Naive thymus-derived CD4-positive, alpha-beta T cell (primary cell): ENCODE measurements at regions not wholly inside any gene's neighbourhood (a gene's known extent, or its start where the extent isn't known, plus 50 kb on each side); places are given as distances from the start of the nearest gene placed in this dataset.
"Not testable (repeated sequence)": the region's sequence is repeated elsewhere in the genome, so short reads cannot be mapped to it uniquely, and the experiment has no call there.

ENCODE experiments used
- ATAC-seq: fragments of 150-1000 bp; cut with Tn5 transposase; 2 replicates; pipeline ENCODE4 v1.10.0; 2021; ENCODE audit warnings: mild to moderate bottlenecking, moderate library complexity
- CTCF ChIA-PET: fragments of 350-600 bp; sonication (Branson Sonifier 250); formaldehyde crosslinking; loops from one replicate; lab custom pipeline; 2021; ENCODE audit warnings: antibody characterized with exemption; lab: Charles Lee
- POLR2A ChIA-PET: fragments of 350-600 bp; sonication (Branson Sonifier 250); formaldehyde crosslinking; loops from one replicate; lab custom pipeline; 2021; ENCODE audit warnings: antibody characterized with exemption, inconsistent platforms; lab: Charles Lee
- DNase-seq, 9 donors: peaks; one replicate each; pipeline versions ENCODE4 v3.0.0 to v3.0.0-alpha.2; 2020 to 2022; ENCODE audit warnings: mixed read lengths in 1 of 9
- H3K27ac ChIP-seq: one replicate; pipeline ENCODE4 v1.7.0; 2013; ENCODE audit warnings: mild to moderate bottlenecking, low read depth, low read length, moderate library complexity
- H3K27me3 ChIP-seq, 2 donors: one replicate each; pipeline ENCODE4 v1.7.0; 2013; ENCODE audit warnings: low read length in 2 of 2, mild to moderate bottlenecking in 2 of 2, moderate library complexity in 2 of 2; ENCODE audit not compliant: control insufficient read depth in 2 of 2, insufficient read depth in 2 of 2
- H3K36me3 ChIP-seq, 3 experiments: 1 replicate in 2 of 3; 2 replicates in 1 of 3; pipeline ENCODE4 v1.7.0; 2013; ENCODE audit warnings: low read length in 3 of 3, mild to moderate bottlenecking in 3 of 3, moderate library complexity in 1 of 3; ENCODE audit not compliant: insufficient read depth in 3 of 3, control insufficient read depth in 2 of 3
- H3K4me1 ChIP-seq, 2 donors: one replicate each; pipeline ENCODE4 v1.7.0; 2013; ENCODE audit warnings: low read length in 2 of 2, mild to moderate bottlenecking in 2 of 2, moderate library complexity in 1 of 2; ENCODE audit not compliant: control insufficient read depth in 2 of 2, insufficient read depth in 2 of 2
- H3K4me3 ChIP-seq: 2 replicates; pipeline ENCODE4 v1.7.0; 2013; ENCODE audit warnings: mild to moderate bottlenecking, low read length
- H3K9me3 ChIP-seq, 3 experiments: 1 replicate in 2 of 3; 2 replicates in 1 of 3; pipeline ENCODE4 v1.7.0; 2013; ENCODE audit warnings: low read length in 3 of 3; ENCODE audit not compliant: control insufficient read depth in 2 of 3
- H3K27ac Mint-ChIP-seq, 9 donors: one replicate each; pipeline ENCODE4 v1.8.0; 2020 to 2022; ENCODE audit warnings: mixed read lengths in 9 of 9, mild to moderate bottlenecking in 8 of 9, moderate library complexity in 5 of 9, inconsistent platforms in 2 of 9
- H3K27me3 Mint-ChIP-seq, 5 donors: one replicate each; pipeline ENCODE4 v1.8.0; 2021 to 2022; ENCODE audit warnings: mixed read lengths in 5 of 5, mild to moderate bottlenecking in 1 of 5
- H3K36me3 Mint-ChIP-seq, 5 donors: one replicate each; pipeline ENCODE4 v1.8.0; 2020 to 2022; ENCODE audit warnings: mixed read lengths in 5 of 5, mild to moderate bottlenecking in 3 of 5, inconsistent platforms in 1 of 5
- H3K4me1 Mint-ChIP-seq, 7 donors: one replicate each; pipeline ENCODE4 v1.8.0; 2020 to 2022; ENCODE audit warnings: mixed read lengths in 7 of 7, mild to moderate bottlenecking in 3 of 7, inconsistent platforms in 1 of 7
- H3K4me3 Mint-ChIP-seq, 10 donors: one replicate each; pipeline ENCODE4 v1.8.0; 2020 to 2022; ENCODE audit warnings: mild to moderate bottlenecking in 10 of 10, mixed read lengths in 10 of 10, moderate library complexity in 6 of 10, inconsistent platforms in 2 of 10
- H3K9me3 Mint-ChIP-seq, 11 donors: one replicate each; pipeline ENCODE4 v1.8.0; 2020 to 2022; ENCODE audit warnings: mixed read lengths in 11 of 11, mild to moderate bottlenecking in 4 of 11, inconsistent platforms in 1 of 11, moderate library complexity in 1 of 11
- intact Hi-C, 2 donors: fragments of 100-400 bp; cut with micrococcal nuclease; formaldehyde crosslinking; loops; one replicate each; pipeline ENCODE4 v1.15.1; 2023

- Mint-ChIP-seq H3K36me3 (no peaks in the 10 kb centered on the region), H3K9me3 (peaks cover 0 to 1% (median 0%) of the 10 kb centered on the region in 11 donors), H3K4me3 (no peak overlapping the region), H3K27ac (no peak overlapping the region), H3K4me1 (peaks cover 0 to 6% (median 0%) of the 10 kb centered on the region in 7 donors), H3K27me3 (peaks cover 9 to 29% (median 22%) of the 10 kb centered on the region in 5 donors)
- ATAC-seq = no peak
- POLR2A ChIA-PET = no interaction called here
- Histone ChIP-seq H3K27me3 (no peaks in the 10 kb centered on the region), H3K4me3 (no peak overlapping the region), H3K27ac (no peak overlapping the region), H3K4me1 (no peaks in the 10 kb centered on the region), H3K36me3 (no peaks in the 10 kb centered on the region), H3K9me3 (no peaks in the 10 kb centered on the region)
- DNase-seq = no peak
- intact Hi-C loops = no loop called here
- CTCF ChIA-PET = no interaction called here
These were observed 54.9 kb upstream of the UNC93A start for GRCh38 chr6:167236239-167236571.

- peaks cover 8 to 24% (median 20%) of the 10 kb centered on the region in 5 donors for H3K27me3 Mint-ChIP-seq
- POLR2A ChIA-PET = no interaction called here
- H3K27ac Mint-ChIP-seq = no peak overlapping the region
These were observed 53.5 kb upstream of the UNC93A start for GRCh38 chr6:167237438-167238145.

GRCh38 chr6:167238146-167238693 lies 52.9 kb upstream of the UNC93A start:
- Mint-ChIP-seq H3K4me3 (no peak overlapping the region), H3K27me3 (peaks cover 5 to 19% (median 15%) of the 10 kb centered on the region in 5 donors), H3K36me3 (no peaks in the 10 kb centered on the region), H3K9me3 (peaks cover 0 to 1% (median 0%) of the 10 kb centered on the region in 11 donors), H3K27ac (no peak overlapping the region), H3K4me1 (peaks cover 0 to 6% (median 0%) of the 10 kb centered on the region in 7 donors)
- no peaks in the 10 kb centered on the region for H3K36me3 ChIP-seq
- no peaks in the 10 kb centered on the region for H3K4me1 ChIP-seq
- H3K4me3 ChIP-seq = no peak overlapping the region
- ATAC-seq (no peak), DNase-seq (no peak)
- intact Hi-C loops = no loop called here
- H3K27me3 ChIP-seq = no peaks in the 10 kb centered on the region
- H3K9me3 ChIP-seq = no peaks in the 10 kb centered on the region
- ChIA-PET POLR2A (no interaction called here), CTCF (no interaction called here)
- no peak overlapping the region for H3K27ac ChIP-seq

More at GRCh38 chr6:167237438-167238145, 53.5 kb upstream of the UNC93A start:
- H3K4me1 Mint-ChIP-seq = peaks cover 0 to 6% (median 0%) of the 10 kb centered on the region in 7 donors
- H3K4me1 ChIP-seq = no peaks in the 10 kb centered on the region
- H3K36me3 Mint-ChIP-seq = no peaks in the 10 kb centered on the region
- H3K27me3 ChIP-seq = no peaks in the 10 kb centered on the region
- H3K36me3 ChIP-seq = no peaks in the 10 kb centered on the region
- no peak overlapping the region for H3K27ac ChIP-seq
- ATAC-seq = no peak
- H3K9me3 Mint-ChIP-seq = peaks cover 0 to 1% (median 0%) of the 10 kb centered on the region in 11 donors
- no peaks in the 10 kb centered on the region for H3K9me3 ChIP-seq
- no peak overlapping the region for H3K4me3 ChIP-seq
- intact Hi-C loops = no loop called here
- H3K4me3 Mint-ChIP-seq = no peak overlapping the region
- CTCF ChIA-PET = no interaction called here
- DNase-seq = no peak

- Histone ChIP-seq H3K36me3 (no peaks in the 10 kb centered on the region), H3K4me1 (no peaks in the 10 kb centered on the region), H3K9me3 (no peaks in the 10 kb centered on the region), H3K27ac (no peak overlapping the region), H3K27me3 (no peaks in the 10 kb centered on the region), H3K4me3 (no peak overlapping the region)
- Mint-ChIP-seq H3K36me3 (no peaks in the 10 kb centered on the region), H3K4me3 (no peak overlapping the region), H3K9me3 (peaks cover 0 to 1% (median 0%) of the 10 kb centered on the region in 11 donors), H3K4me1 (peaks cover 0 to 6% (median 0%) of the 10 kb centered on the region in 7 donors), H3K27ac (no peak overlapping the region), H3K27me3 (peaks cover 2 to 19% (median 11%) of the 10 kb centered on the region in 5 donors)
- intact Hi-C loops = no loop called here
- ChIA-PET CTCF (no interaction called here), POLR2A (no interaction called here)
- DNase-seq = no peak
- ATAC-seq = no peak
These were observed 52.2 kb upstream of the UNC93A start for GRCh38 chr6:167238694-167239467.

- H3K4me3 Mint-ChIP-seq, H3K4me1 Mint-ChIP-seq, H3K36me3 ChIP-seq, H3K36me3 Mint-ChIP-seq, H3K4me1 ChIP-seq, DNase-seq, H3K27ac ChIP-seq, intact Hi-C loops, ATAC-seq, H3K27me3 ChIP-seq, CTCF ChIA-PET, H3K9me3 ChIP-seq, H3K27ac Mint-ChIP-seq, POLR2A ChIA-PET, H3K4me3 ChIP-seq, H3K9me3 Mint-ChIP-seq: not testable (repeated sequence)
- H3K27me3 Mint-ChIP-seq = peaks cover 4 to 17% (median 11%) of the 10 kb centered on the region in 5 donors
These were observed 51.6 kb upstream of the UNC93A start for GRCh38 chr6:167239470-167239869.

GRCh38 chr6:167240034-167240541 lies 51.0 kb upstream of the UNC93A start:
- Mint-ChIP-seq H3K36me3 (no peaks in the 10 kb centered on the region), H3K4me1 (no peaks in the 10 kb centered on the region), H3K27ac (peak overlapping the region in 1 of 9 donors; percentile 31), H3K27me3 (peaks cover 3 to 10% (median 6%) of the 10 kb centered on the region in 5 donors), H3K9me3 (peaks cover 0 to 1% (median 0%) of the 10 kb centered on the region in 11 donors), H3K4me3 (no peak overlapping the region)
- Histone ChIP-seq H3K27ac (no peak overlapping the region), H3K36me3 (no peaks in the 10 kb centered on the region), H3K27me3 (no peaks in the 10 kb centered on the region), H3K9me3 (no peaks in the 10 kb centered on the region), H3K4me1 (no peaks in the 10 kb centered on the region), H3K4me3 (no peak overlapping the region)
- intact Hi-C loops = no loop called here
- ChIA-PET POLR2A (no interaction called here), CTCF (no interaction called here)
- no peak for ATAC-seq
- no peak for DNase-seq
